ENCODE measurements at regions not wholly inside any gene's neighbourhood (a gene's known extent, or its start where the extent isn't known, plus 50 kb on each side); places are given as distances from the start of the nearest gene placed in this dataset.
"Not testable (repeated sequence)": the region's sequence is repeated elsewhere in the genome, so short reads cannot be mapped to it uniquely, and the experiment has no call there.

DNA sequence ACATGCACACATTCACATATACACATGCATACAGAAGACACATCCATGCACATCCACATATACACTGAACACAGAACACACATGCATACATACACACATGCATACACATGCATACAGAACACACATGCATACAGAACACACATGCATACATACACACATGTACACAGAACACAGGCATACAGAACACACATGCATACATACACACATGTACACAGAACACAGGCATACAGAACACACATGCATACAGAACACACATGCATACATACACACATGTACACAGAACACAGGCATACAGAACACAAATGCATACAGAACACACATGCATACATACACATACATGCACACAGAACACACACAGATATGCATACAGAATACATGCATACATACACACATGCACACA lies 219.3 kb downstream of the FGF9 start:
- not testable (repeated sequence) for TF ChIP-seq SMARCA4 (IDR thresholded peaks at IDR 0.05); L3MBTL2 (IDR thresholded peaks at IDR 0.05); SRSF3 (IDR thresholded peaks at IDR 0.05; ENCODE audit: insufficient read depth, low read length); TBP (optimal IDR thresholded peaks at IDR 0.05; ENCODE audit: low read depth, low read length); SMC3 (conservative IDR thresholded peaks at IDR 0.05; ENCODE audit: insufficient read depth, low read depth, low read length); BHLHE40 (IDR thresholded peaks at IDR 0.05; ENCODE audit: low read length); POLR2AphosphoS5 (IDR thresholded peaks at IDR 0.05; ENCODE audit: control insufficient read depth, insufficient read depth, low read depth, low read length); ZBTB1 (CRISPR knock-in tag; IDR thresholded peaks at IDR 0.05; ENCODE audit: borderline replicate concordance, low read depth); ZNF431 (CRISPR knock-in tag; IDR thresholded peaks at IDR 0.05); POLR2A (conservative IDR thresholded peaks at IDR 0.05)
- TF ChIP-seq, protein P1, sequence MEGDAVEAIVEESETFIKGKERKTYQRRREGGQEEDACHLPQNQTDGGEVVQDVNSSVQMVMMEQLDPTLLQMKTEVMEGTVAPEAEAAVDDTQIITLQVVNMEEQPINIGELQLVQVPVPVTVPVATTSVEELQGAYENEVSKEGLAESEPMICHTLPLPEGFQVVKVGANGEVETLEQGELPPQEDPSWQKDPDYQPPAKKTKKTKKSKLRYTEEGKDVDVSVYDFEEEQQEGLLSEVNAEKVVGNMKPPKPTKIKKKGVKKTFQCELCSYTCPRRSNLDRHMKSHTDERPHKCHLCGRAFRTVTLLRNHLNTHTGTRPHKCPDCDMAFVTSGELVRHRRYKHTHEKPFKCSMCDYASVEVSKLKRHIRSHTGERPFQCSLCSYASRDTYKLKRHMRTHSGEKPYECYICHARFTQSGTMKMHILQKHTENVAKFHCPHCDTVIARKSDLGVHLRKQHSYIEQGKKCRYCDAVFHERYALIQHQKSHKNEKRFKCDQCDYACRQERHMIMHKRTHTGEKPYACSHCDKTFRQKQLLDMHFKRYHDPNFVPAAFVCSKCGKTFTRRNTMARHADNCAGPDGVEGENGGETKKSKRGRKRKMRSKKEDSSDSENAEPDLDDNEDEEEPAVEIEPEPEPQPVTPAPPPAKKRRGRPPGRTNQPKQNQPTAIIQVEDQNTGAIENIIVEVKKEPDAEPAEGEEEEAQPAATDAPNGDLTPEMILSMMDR (IDR thresholded peaks at IDR 0.05 in 2 of 3, conservative IDR thresholded peaks at IDR 0.05 in 1 of 3; ENCODE audit: insufficient read depth in 2 of 3, low read depth in 1 of 3, low read length in 3 of 3): not testable (repeated sequence)
- TF ChIP-seq, protein P2, sequence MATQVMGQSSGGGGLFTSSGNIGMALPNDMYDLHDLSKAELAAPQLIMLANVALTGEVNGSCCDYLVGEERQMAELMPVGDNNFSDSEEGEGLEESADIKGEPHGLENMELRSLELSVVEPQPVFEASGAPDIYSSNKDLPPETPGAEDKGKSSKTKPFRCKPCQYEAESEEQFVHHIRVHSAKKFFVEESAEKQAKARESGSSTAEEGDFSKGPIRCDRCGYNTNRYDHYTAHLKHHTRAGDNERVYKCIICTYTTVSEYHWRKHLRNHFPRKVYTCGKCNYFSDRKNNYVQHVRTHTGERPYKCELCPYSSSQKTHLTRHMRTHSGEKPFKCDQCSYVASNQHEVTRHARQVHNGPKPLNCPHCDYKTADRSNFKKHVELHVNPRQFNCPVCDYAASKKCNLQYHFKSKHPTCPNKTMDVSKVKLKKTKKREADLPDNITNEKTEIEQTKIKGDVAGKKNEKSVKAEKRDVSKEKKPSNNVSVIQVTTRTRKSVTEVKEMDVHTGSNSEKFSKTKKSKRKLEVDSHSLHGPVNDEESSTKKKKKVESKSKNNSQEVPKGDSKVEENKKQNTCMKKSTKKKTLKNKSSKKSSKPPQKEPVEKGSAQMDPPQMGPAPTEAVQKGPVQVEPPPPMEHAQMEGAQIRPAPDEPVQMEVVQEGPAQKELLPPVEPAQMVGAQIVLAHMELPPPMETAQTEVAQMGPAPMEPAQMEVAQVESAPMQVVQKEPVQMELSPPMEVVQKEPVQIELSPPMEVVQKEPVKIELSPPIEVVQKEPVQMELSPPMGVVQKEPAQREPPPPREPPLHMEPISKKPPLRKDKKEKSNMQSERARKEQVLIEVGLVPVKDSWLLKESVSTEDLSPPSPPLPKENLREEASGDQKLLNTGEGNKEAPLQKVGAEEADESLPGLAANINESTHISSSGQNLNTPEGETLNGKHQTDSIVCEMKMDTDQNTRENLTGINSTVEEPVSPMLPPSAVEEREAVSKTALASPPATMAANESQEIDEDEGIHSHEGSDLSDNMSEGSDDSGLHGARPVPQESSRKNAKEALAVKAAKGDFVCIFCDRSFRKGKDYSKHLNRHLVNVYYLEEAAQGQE (IDR thresholded peaks at IDR 0.05; ENCODE audit: borderline replicate concordance): not testable (repeated sequence)
- TF ChIP-seq, protein P2 (CRISPR knock-in tag; IDR thresholded peaks at IDR 0.05; ENCODE audit: low read depth): not testable (repeated sequence)
- TF ChIP-seq, protein P3, sequence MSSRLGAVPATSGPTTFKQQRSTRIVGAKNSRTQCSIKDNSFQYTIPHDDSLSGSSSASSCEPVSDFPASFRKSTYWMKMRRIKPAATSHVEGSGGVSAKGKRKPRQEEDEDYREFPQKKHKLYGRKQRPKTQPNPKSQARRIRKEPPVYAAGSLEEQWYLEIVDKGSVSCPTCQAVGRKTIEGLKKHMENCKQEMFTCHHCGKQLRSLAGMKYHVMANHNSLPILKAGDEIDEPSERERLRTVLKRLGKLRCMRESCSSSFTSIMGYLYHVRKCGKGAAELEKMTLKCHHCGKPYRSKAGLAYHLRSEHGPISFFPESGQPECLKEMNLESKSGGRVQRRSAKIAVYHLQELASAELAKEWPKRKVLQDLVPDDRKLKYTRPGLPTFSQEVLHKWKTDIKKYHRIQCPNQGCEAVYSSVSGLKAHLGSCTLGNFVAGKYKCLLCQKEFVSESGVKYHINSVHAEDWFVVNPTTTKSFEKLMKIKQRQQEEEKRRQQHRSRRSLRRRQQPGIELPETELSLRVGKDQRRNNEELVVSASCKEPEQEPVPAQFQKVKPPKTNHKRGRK (tag; IDR thresholded peaks at IDR 0.05): not testable (repeated sequence)
- TF ChIP-seq, protein P4, sequence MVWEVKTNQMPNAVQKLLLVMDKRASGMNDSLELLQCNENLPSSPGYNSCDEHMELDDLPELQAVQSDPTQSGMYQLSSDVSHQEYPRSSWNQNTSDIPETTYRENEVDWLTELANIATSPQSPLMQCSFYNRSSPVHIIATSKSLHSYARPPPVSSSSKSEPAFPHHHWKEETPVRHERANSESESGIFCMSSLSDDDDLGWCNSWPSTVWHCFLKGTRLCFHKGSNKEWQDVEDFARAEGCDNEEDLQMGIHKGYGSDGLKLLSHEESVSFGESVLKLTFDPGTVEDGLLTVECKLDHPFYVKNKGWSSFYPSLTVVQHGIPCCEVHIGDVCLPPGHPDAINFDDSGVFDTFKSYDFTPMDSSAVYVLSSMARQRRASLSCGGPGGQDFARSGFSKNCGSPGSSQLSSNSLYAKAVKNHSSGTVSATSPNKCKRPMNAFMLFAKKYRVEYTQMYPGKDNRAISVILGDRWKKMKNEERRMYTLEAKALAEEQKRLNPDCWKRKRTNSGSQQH (CRISPR knock-in tag; IDR thresholded peaks at IDR 0.05): not testable (repeated sequence)
